HFF-Myc (cell line): ENCODE measurements at regions not wholly inside any gene's neighbourhood (a gene's known extent, or its start where the extent isn't known, plus 50 kb on each side); places are given as distances from the start of the nearest gene placed in this dataset.

Source experiments
- DNase-seq: peaks from one replicate; pipeline ENCODE4 v3.0.0-alpha.2; 2011; ENCODE audit warnings: low read depth; ENCODE audit errors: extremely low read depth
- H3K4me3 ChIP-seq: replicated peaks from 2 replicates; pipeline ENCODE4 v1.5.1; 2011; ENCODE audit warnings: low read depth, mild to moderate bottlenecking, control low read depth, low read length
- TF ChIP-seq, protein P1 (sequence below): IDR thresholded peaks from 2 replicates; pipeline ENCODE4 v1.5.1; 2012; ENCODE audit warnings: mild to moderate bottlenecking, low read depth, low read length, control low read depth; ENCODE audit errors: missing control alignments

DNA sequence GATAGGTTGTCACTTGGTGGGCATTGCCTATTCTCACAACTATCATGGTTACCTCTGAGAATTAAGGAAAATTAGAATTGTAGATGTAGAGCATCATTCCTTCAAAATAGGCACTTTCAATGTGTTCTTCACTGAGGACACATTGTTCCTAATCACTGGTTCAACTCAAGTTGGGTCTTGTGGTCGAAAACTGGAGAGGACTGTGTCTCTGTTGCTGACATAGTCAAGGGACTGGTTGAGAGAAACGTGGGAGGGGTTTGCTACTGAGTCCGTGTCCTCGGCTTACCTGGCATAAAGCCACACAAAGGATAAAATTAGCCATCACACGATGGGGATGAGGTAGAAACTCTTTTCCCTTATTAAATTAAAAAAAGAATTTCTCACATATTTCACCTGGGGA is 205.9 kb upstream of the CD180 start:
- DNase-seq, result no peak

DNA sequence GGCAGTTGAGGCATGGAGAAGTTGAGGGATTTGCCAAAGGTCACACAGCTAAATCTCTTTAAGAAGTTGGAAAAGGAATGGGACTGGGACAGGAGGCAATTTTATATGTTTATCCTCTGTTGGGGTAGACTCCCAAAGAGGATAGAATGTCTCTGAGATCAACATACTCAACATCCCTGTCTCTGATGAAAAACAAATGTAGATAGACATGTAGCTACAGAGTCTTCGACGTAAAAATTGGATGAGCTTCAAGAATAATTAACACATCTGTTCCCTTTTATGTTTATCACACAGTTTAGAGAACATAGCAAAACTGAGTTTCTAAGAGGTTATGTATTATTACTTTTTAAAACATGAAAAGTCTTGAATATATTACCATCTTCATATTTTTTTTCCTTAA is 204.6 kb upstream of the CD180 start:
- H3K4me3 ChIP-seq, result no peak overlapping the region
- TF ChIP-seq, protein P1, sequence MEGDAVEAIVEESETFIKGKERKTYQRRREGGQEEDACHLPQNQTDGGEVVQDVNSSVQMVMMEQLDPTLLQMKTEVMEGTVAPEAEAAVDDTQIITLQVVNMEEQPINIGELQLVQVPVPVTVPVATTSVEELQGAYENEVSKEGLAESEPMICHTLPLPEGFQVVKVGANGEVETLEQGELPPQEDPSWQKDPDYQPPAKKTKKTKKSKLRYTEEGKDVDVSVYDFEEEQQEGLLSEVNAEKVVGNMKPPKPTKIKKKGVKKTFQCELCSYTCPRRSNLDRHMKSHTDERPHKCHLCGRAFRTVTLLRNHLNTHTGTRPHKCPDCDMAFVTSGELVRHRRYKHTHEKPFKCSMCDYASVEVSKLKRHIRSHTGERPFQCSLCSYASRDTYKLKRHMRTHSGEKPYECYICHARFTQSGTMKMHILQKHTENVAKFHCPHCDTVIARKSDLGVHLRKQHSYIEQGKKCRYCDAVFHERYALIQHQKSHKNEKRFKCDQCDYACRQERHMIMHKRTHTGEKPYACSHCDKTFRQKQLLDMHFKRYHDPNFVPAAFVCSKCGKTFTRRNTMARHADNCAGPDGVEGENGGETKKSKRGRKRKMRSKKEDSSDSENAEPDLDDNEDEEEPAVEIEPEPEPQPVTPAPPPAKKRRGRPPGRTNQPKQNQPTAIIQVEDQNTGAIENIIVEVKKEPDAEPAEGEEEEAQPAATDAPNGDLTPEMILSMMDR, result no peak
- DNase-seq, result no peak

More for the DNA sequence above, 205.9 kb upstream of the CD180 start:
- TF ChIP-seq, protein P1, result no peak
- no peak overlapping the region for H3K4me3 ChIP-seq

DNA sequence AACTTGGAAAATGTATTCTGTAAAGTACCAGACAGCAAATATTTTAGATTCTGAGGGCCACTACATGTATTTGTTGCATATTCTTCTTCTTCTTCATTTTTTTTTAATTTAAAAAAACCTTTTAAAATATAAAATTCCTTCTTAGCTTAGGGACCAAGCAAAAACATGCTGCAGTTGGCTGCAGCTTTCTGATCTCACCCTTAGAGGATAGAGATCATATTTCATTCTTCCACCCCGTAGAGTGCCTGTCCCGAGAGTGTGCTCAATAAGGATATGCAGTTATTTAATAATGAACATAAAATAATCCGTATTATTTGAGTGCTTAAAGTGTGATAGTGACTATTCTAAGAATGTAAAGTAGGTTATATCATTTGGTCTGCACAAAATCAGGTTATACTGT is 204.2 kb upstream of the CD180 start:
- TF ChIP-seq, protein P1, result no peak
- H3K4me3 ChIP-seq, result no peak overlapping the region
- DNase-seq, result no peak

GRCh38 chr5:67395790-67396418 is 199.3 kb upstream of the CD180 start:
- TF ChIP-seq, protein P1, result no peak
- DNase-seq, result no peak

GRCh38 chr5:67393211-67393610 is 196.6 kb upstream of the CD180 start:
- no peak for DNase-seq
- H3K4me3 ChIP-seq, result no peak overlapping the region
- TF ChIP-seq, protein P1, result no peak

More at GRCh38 chr5:67395790-67396418, 199.3 kb upstream of the CD180 start:
- no peak overlapping the region for H3K4me3 ChIP-seq

GRCh38 chr5:67390935-67391334 is 194.3 kb upstream of the CD180 start:
- no peak for DNase-seq
- H3K4me3 ChIP-seq, result no peak overlapping the region
- TF ChIP-seq, protein P1, result no peak

DNA sequence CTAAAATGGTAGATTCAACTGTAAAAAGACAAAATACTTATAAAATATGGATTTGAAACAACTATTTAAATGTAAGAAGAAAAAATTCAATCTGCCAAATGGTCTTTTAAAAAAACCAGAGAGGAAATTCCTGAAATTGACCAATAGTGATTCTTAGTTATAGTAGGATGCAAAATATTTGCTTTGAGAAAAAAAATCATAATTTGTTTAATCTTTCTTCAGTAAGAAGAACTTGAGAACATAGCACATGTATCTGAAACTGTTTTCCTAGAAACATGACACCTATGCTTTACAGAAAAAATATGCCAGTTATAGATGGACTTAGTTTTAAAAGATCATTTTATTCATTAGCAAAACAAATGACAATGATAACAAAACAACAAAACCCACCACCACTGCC is 186.9 kb upstream of the CD180 start:
- no peak for DNase-seq
- no peak overlapping the region for H3K4me3 ChIP-seq
- TF ChIP-seq, protein P1, result no peak
